GM12875 (cell line): ENCODE measurements at regions not wholly inside any gene's neighbourhood (a gene's known extent, or its start where the extent isn't known, plus 50 kb on each side); places are given as distances from the start of the nearest gene placed in this dataset.
"Not testable (repeated sequence)": the region's sequence is repeated elsewhere in the genome, so short reads cannot be mapped to it uniquely, and the experiment has no call there.

Experiments
- H3K4me3 ChIP-seq: one replicate; pipeline ENCODE4 v1.5.1; 2011; ENCODE audit warnings: low read depth, low read length, control low read depth
- TF ChIP-seq, protein P1 (sequence below): IDR thresholded peaks from 2 replicates; pipeline ENCODE4 v1.5.1; 2011; ENCODE audit warnings: low read depth, mild to moderate bottlenecking, control low read depth, inconsistent platforms, low read length, moderate library complexity, borderline replicate concordance; ENCODE audit not compliant: insufficient read depth

GRCh38 chr18:39587586-39587985, 2022.0 kb upstream of the CELF4 start:
- TF ChIP-seq, protein P1, sequence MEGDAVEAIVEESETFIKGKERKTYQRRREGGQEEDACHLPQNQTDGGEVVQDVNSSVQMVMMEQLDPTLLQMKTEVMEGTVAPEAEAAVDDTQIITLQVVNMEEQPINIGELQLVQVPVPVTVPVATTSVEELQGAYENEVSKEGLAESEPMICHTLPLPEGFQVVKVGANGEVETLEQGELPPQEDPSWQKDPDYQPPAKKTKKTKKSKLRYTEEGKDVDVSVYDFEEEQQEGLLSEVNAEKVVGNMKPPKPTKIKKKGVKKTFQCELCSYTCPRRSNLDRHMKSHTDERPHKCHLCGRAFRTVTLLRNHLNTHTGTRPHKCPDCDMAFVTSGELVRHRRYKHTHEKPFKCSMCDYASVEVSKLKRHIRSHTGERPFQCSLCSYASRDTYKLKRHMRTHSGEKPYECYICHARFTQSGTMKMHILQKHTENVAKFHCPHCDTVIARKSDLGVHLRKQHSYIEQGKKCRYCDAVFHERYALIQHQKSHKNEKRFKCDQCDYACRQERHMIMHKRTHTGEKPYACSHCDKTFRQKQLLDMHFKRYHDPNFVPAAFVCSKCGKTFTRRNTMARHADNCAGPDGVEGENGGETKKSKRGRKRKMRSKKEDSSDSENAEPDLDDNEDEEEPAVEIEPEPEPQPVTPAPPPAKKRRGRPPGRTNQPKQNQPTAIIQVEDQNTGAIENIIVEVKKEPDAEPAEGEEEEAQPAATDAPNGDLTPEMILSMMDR: no peak
- H3K4me3 ChIP-seq: no peak overlapping the region

DNA sequence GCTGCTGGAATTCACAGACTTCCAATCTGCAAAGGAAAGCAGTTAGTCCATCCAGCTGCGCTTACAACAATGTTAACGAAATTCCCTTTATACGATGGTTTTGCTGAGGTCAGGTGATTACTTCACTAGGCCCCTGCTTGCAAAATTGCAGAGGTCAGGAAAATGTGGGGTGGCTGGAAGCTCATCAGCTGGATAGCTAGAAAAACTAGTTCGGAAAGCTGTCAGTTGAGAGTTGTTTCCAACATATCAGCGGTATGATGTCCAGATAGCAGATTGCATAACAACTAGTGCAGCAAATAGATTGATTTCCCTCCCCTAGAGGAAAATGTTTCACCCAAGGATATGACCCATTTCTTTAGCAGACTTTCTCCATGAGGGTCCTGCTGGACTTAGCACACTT, 2021.1 kb upstream of the CELF4 start:
- no peak overlapping the region for H3K4me3 ChIP-seq
- TF ChIP-seq, protein P1: no peak

GRCh38 chr18:39574897-39575296, 2009.3 kb upstream of the CELF4 start:
- H3K4me3 ChIP-seq: no peak overlapping the region
- TF ChIP-seq, protein P1: no peak

DNA sequence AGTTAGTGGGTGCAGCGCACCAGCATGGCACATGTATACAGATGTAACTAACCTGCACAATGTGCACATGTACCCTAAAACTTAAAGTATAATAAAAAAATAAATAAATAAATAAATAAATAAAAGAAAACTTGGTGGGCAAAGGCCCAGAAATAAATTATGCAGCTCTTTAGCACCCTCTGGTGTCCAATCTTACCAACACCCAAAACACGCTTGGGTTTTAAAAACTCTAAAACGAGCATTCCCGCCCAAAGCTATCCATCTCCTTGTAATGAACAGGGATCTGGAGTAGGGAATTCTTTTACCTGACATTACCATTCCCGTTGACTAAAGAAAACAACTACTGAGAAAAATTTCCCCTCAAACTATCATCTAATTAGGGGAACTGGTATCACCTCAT, 2005.9 kb upstream of the CELF4 start:
- TF ChIP-seq, protein P1: no peak
- no peak overlapping the region for H3K4me3 ChIP-seq

GRCh38 chr18:39565551-39566230, 2000.1 kb upstream of the CELF4 start:
- H3K4me3 ChIP-seq: not testable (repeated sequence)

GRCh38 chr18:39564716-39565115, 1999.1 kb upstream of the CELF4 start:
- no peak overlapping the region for H3K4me3 ChIP-seq
- TF ChIP-seq, protein P1: no peak

- TF ChIP-seq, protein P1: no peak
- no peak overlapping the region for H3K4me3 ChIP-seq
Observed at GRCh38 chr18:39561126-39561525, 1995.5 kb upstream of the CELF4 start.
